Astrocyte (in vitro differentiated cells and primary cell): ENCODE measurements at regions not wholly inside any gene's neighbourhood (a gene's known extent, or its start where the extent isn't known, plus 50 kb on each side); places are given as distances from the start of the nearest gene placed in this dataset.

Source experiments
- DNase-seq: peaks from one replicate; pipeline ENCODE4 v3.0.0-alpha.2; 2010; ENCODE audit warnings: low read depth
- FAIRE-seq: peaks from 2 replicates; lab custom pipeline; 2011; peaks lifted over from hg19 to GRCh38; lab: Jason Lieb, UNC
- H2AFZ ChIP-seq: 2 replicates; pipeline ENCODE4 v1.6.0; 2012; ENCODE audit warnings: low read depth, low read length, inconsistent platforms
- H3K27ac ChIP-seq: 2 replicates; pipeline ENCODE4 v1.5.1; 2011; ENCODE audit warnings: low read depth, low read length, inconsistent platforms
- H3K27me3 ChIP-seq: 2 replicates; pipeline ENCODE4 v1.6.0; 2011; ENCODE audit warnings: low read length, inconsistent platforms; ENCODE audit not compliant: insufficient read depth
- H3K36me3 ChIP-seq: 2 replicates; pipeline ENCODE4 v1.5.1; 2011; ENCODE audit warnings: low read length, inconsistent platforms; ENCODE audit not compliant: insufficient read depth
- H3K4me1 ChIP-seq: 2 replicates; pipeline ENCODE4 v1.5.1; 2011; ENCODE audit warnings: low read length, inconsistent platforms; ENCODE audit not compliant: insufficient read depth
- H3K4me2 ChIP-seq: 2 replicates; pipeline ENCODE4 v1.6.0; 2012; ENCODE audit warnings: low read length, inconsistent platforms
- H3K4me3 ChIP-seq: 2 replicates; pipeline ENCODE4 v1.5.1; 2011; ENCODE audit warnings: low read depth, mild to moderate bottlenecking, low read length, inconsistent platforms; ENCODE audit not compliant: insufficient read depth
- H3K79me2 ChIP-seq: 2 replicates; pipeline ENCODE4 v1.6.0; 2012; ENCODE audit warnings: mild to moderate bottlenecking, low read length, inconsistent platforms; ENCODE audit not compliant: insufficient read depth
- H3K9ac ChIP-seq: 2 replicates; pipeline ENCODE4 v1.6.0; 2012; ENCODE audit warnings: mild to moderate bottlenecking, low read length, inconsistent platforms
- H3K9me3 ChIP-seq: 2 replicates; pipeline ENCODE4 v1.5.1; 2012; ENCODE audit warnings: low read depth, mild to moderate bottlenecking, low read length, inconsistent platforms; ENCODE audit not compliant: insufficient read depth
- H4K20me1 ChIP-seq: 2 replicates; pipeline ENCODE4 v1.6.0; 2012; ENCODE audit warnings: low read length, inconsistent platforms; ENCODE audit not compliant: insufficient read depth
- H3K27ac Mint-ChIP-seq: one replicate; pipeline ENCODE4 v1.8.0; 2021; ENCODE audit warnings: mild to moderate bottlenecking, mixed read lengths; ENCODE audit not compliant: unreplicated experiment
- H3K27me3 Mint-ChIP-seq: one replicate; pipeline ENCODE4 v1.8.0; 2021; ENCODE audit warnings: low read depth, mixed read lengths; ENCODE audit not compliant: unreplicated experiment
- H3K36me3 Mint-ChIP-seq: one replicate; pipeline ENCODE4 v1.8.0; 2021; ENCODE audit warnings: low read depth, mixed read lengths; ENCODE audit not compliant: unreplicated experiment
- H3K4me1 Mint-ChIP-seq: one replicate; pipeline ENCODE4 v1.8.0; 2021; ENCODE audit warnings: low read depth, mixed read lengths; ENCODE audit not compliant: unreplicated experiment
- H3K4me3 Mint-ChIP-seq: one replicate; pipeline ENCODE4 v1.8.0; 2021; ENCODE audit warnings: mild to moderate bottlenecking, moderate library complexity, mixed read lengths; ENCODE audit not compliant: unreplicated experiment
- H3K9me3 Mint-ChIP-seq: one replicate; pipeline ENCODE4 v1.8.0; 2021; ENCODE audit warnings: mild to moderate bottlenecking, mixed read lengths; ENCODE audit not compliant: unreplicated experiment
- CTCF ChIP-seq: IDR thresholded peaks from 2 replicates; pipeline ENCODE4 v1.5.1; 2011; ENCODE audit warnings: low read depth, mild to moderate bottlenecking, inconsistent platforms, low read length, moderate library complexity; ENCODE audit not compliant: insufficient read depth
- EZH2 ChIP-seq: IDR thresholded peaks from 2 replicates; pipeline ENCODE4 v1.6.1; 2012; ENCODE audit warnings: mild to moderate bottlenecking, low read length, inconsistent platforms; ENCODE audit not compliant: insufficient read depth

- H3K9me3 Mint-ChIP-seq = peaks cover 3% of the 10 kb centered on the region
- DNase-seq (no peak), FAIRE-seq (no peak)
- no peaks in the 10 kb centered on the region for H3K36me3 Mint-ChIP-seq
- Histone ChIP-seq H3K4me3 (no peak overlapping the region), H2AFZ (no peak overlapping the region), H3K36me3 (no peaks in the 10 kb centered on the region), H3K27ac (no peak overlapping the region), H4K20me1 (no peaks in the 10 kb centered on the region), H3K9ac (no peak overlapping the region), H3K9me3 (no peaks in the 10 kb centered on the region), H3K4me2 (no peak overlapping the region), H3K79me2 (no peaks in the 10 kb centered on the region), H3K27me3 (no peaks in the 10 kb centered on the region), H3K4me1 (peaks cover 6% of the 10 kb centered on the region)
- no peaks in the 10 kb centered on the region for H3K27me3 Mint-ChIP-seq
- H3K4me3 Mint-ChIP-seq = no peak overlapping the region
- no peak overlapping the region for H3K27ac Mint-ChIP-seq
- peaks cover 7% of the 10 kb centered on the region for H3K4me1 Mint-ChIP-seq
- TF ChIP-seq CTCF (no peak), EZH2 (no peak)
These were observed 151.0 kb upstream of the SMLR1 start for GRCh38 chr6:130676077-130676772.

GRCh38 chr6:130676773-130677144 is 150.4 kb upstream of the SMLR1 start:
- no peaks in the 10 kb centered on the region for H3K9me3 Mint-ChIP-seq
- H2AFZ ChIP-seq = no peak overlapping the region
- FAIRE-seq = no peak

More at GRCh38 chr6:130676773-130677144, 150.4 kb upstream of the SMLR1 start:
- DNase-seq = no peak
- no peaks in the 10 kb centered on the region for H3K36me3 ChIP-seq
- H3K9ac ChIP-seq = no peak overlapping the region
- H3K36me3 Mint-ChIP-seq = no peaks in the 10 kb centered on the region
- no peaks in the 10 kb centered on the region for H3K27me3 ChIP-seq
- no peak overlapping the region for H3K27ac Mint-ChIP-seq
- H3K4me1 ChIP-seq = peaks cover 9% of the 10 kb centered on the region
- no peak overlapping the region for H3K4me3 ChIP-seq
- no peaks in the 10 kb centered on the region for H3K27me3 Mint-ChIP-seq
- H3K79me2 ChIP-seq = no peaks in the 10 kb centered on the region
- no peak overlapping the region for H3K27ac ChIP-seq
- no peaks in the 10 kb centered on the region for H3K9me3 ChIP-seq
- no peaks in the 10 kb centered on the region for H4K20me1 ChIP-seq
- no peak overlapping the region for H3K4me3 Mint-ChIP-seq
- TF ChIP-seq EZH2 (no peak), CTCF (no peak)
- H3K4me1 Mint-ChIP-seq = peaks cover 6% of the 10 kb centered on the region
- H3K4me2 ChIP-seq = no peak overlapping the region
